ENCODE measurements at regions not wholly inside any gene's neighbourhood (a gene's known extent, or its start where the extent isn't known, plus 50 kb on each side); places are given as distances from the start of the nearest gene placed in this dataset.
"Not testable (repeated sequence)": the region's sequence is repeated elsewhere in the genome, so short reads cannot be mapped to it uniquely, and the experiment has no call there.

DNA sequence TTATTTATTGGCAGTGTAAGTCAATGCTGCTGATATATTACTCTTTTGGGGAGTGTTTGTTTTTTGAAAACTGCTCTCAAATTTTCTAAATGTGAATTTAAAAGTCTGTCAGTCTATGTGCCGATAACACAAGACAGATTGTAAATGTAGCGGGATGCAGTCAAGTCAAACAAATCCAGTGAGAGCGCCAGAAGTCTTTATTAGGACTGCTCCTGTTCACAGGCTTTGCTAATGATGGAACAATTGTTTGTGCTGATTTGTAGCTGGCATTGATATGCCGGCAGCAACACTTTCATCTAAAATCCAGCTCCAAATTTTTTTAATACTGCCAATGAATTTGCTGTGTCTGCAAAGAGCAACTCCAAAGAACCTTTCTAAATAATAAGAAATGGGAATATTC, 78.7 kb upstream of the TET2 start:
- DNase-seq (ENCODE audit: extremely low spot score): no peak
- POLR2A ChIA-PET: no interaction called here

GRCh38 chr4:105068516-105068915, 78.2 kb upstream of the TET2 start:
- TF ChIP-seq CTCF (IDR thresholded peaks at IDR 0.05; ENCODE audit: control extremely low read depth, extremely low read depth, low read depth, missing control alignments): no peak
- ChIA-PET CTCF (interaction anchor here (1.3 kb wide), 1 partner anchor 21 kb away, joined by 3 read pairs; no protein-coding TSS in a partner anchor), POLR2A (no interaction called here)
- DNase-seq (ENCODE audit: extremely low spot score): no peak

More for the DNA sequence above, 78.7 kb upstream of the TET2 start:
- no peak for TF ChIP-seq CTCF (IDR thresholded peaks at IDR 0.05; ENCODE audit: control extremely low read depth, extremely low read depth, low read depth, missing control alignments)
- CTCF ChIA-PET: interaction anchor here (1.2 to 1.3 kb wide), 2 partner anchors 22 to 77 kb away, joined by 3 read pairs; no protein-coding TSS in a partner anchor

DNA sequence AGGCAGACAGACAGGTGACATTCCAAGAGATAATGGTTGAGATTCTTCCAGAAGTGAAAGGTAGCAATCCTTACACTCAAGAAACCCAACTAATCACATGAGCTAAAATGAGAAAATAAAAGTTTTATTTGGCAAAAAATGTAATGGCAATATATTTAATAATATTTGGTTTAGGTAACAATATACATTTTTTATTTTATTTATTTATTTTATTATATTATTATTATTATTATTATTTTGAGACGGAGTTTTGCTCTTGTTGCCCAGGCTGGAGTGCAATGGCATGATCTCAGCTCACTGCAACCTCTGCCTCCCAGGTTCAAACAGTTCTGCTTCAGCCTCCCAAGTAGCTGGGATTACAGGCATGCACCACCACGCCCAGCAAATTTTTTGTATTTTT, 74.6 kb upstream of the TET2 start:
- CTCF ChIA-PET: interaction anchor here (1.2 kb wide), 1 partner anchor 17 kb away, joined by 3 read pairs; no protein-coding TSS in a partner anchor
- POLR2A ChIA-PET: not testable (repeated sequence)

DNA sequence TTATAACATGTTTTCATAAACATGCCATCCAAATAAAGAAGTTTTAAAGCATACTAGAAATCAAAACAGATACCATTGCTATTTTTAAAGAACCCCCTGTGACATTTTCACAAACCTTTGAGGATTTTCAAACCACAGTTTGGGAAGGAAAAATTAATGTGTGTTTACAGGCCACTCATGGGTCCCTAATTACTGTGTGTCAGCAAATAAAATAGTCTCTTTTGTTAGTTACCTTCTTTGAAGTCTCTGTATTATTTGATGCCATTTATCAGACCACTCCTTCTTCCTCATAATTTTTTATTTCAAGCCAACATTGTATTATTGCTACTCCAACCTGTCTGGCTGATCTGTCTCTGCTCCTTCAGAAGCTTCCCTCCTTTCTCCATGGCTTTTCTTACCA, 72.6 kb upstream of the TET2 start:
- no peak for DNase-seq (ENCODE audit: extremely low spot score)
- ChIA-PET CTCF (no interaction called here), POLR2A (no interaction called here)
- no peak for TF ChIP-seq CTCF (IDR thresholded peaks at IDR 0.05; ENCODE audit: control extremely low read depth, extremely low read depth, low read depth, missing control alignments)

More for the DNA sequence above, 74.6 kb upstream of the TET2 start:
- not testable (repeated sequence) for DNase-seq (ENCODE audit: extremely low spot score)

- CTCF ChIA-PET: interaction anchor here (1.5 to 1.7 kb wide), 2 partner anchors 10 to 41 kb away, joined by 3 to 4 read pairs; no protein-coding TSS in a partner anchor
- POLR2A ChIA-PET: no interaction called here
- no peak for DNase-seq (ENCODE audit: extremely low spot score)
- TF ChIP-seq CTCF (IDR thresholded peaks at IDR 0.05; ENCODE audit: control extremely low read depth, extremely low read depth, low read depth, missing control alignments): no peak
Measured at GRCh38 chr4:105075045-105075444, 71.6 kb upstream of the TET2 start.

DNA sequence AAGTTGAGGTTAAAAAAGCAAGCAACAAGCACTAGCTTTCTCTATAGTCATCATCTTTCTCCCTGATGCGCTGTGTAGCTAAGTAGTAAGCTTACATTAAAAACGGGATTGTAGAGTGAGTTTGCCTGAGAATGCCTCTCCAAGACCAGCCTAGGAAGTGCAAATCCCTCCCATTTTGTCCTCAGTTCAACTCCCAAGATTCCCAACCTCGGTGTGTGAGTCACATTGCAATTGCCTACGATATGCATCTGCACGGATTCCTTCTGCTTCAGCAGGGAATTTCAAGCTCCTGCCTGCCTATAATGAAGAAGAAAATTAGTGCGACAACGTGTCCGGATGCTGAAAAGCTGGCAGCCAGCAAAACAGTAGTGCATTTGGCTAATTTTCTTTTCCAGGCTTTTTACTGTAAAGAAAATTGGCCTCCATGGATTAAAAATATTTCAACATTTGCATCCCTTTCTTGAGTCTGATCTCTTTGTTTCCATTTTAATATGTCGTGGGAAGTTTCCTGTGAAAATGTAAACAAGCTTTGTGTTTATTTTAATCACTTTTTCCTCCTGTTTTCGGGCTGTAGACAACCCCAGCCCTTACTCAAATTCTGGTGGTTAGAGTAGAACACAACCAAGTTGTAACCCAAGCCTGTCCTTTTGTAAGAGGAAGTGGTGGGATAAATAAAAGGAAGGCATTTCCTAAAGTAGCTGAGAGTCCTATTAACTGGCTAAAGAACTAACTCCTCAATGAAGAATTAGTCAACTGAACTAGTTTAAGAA, 58.4 kb upstream of the TET2 start:
- no peak for DNase-seq (ENCODE audit: extremely low spot score)
- POLR2A ChIA-PET: no interaction called here
- CTCF ChIA-PET: interaction anchor here (0.6 to 1.8 kb wide), 3 partner anchors 15 to 34 kb away, joined by 3 to 4 read pairs (median 3); no protein-coding TSS in a partner anchor
- TF ChIP-seq CTCF (IDR thresholded peaks at IDR 0.05; ENCODE audit: control extremely low read depth, extremely low read depth, low read depth, missing control alignments): no peak

DNA sequence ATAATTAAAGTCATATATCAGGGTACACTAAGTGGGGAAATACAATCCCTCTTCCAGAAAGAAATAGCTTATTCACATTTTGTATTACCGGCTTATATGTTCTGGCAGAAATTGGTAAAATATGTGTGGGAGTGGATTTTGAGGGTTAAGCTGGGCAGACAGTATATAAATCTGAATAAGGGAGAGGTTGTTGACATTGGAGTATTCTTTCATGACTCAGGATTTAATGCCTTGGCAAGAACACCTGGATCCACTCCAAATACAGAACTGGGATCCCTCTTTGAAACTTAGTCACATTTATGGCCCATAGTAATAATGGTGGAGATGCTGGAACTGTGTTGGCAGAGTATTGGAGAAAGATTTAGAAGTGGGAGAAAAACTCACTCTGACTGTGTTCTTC, 54.3 kb upstream of the TET2 start:
- TF ChIP-seq CTCF (IDR thresholded peaks at IDR 0.05; ENCODE audit: control extremely low read depth, extremely low read depth, low read depth, missing control alignments): no peak
- CTCF ChIA-PET: no interaction called here
- DNase-seq (ENCODE audit: extremely low spot score): no peak
- POLR2A ChIA-PET: no interaction called here

All from GM10248 (cell line).